ENCODE measurements at regions not wholly inside any gene's neighbourhood (a gene's known extent, or its start where the extent isn't known, plus 50 kb on each side); places are given as distances from the start of the nearest gene placed in this dataset.

DNA sequence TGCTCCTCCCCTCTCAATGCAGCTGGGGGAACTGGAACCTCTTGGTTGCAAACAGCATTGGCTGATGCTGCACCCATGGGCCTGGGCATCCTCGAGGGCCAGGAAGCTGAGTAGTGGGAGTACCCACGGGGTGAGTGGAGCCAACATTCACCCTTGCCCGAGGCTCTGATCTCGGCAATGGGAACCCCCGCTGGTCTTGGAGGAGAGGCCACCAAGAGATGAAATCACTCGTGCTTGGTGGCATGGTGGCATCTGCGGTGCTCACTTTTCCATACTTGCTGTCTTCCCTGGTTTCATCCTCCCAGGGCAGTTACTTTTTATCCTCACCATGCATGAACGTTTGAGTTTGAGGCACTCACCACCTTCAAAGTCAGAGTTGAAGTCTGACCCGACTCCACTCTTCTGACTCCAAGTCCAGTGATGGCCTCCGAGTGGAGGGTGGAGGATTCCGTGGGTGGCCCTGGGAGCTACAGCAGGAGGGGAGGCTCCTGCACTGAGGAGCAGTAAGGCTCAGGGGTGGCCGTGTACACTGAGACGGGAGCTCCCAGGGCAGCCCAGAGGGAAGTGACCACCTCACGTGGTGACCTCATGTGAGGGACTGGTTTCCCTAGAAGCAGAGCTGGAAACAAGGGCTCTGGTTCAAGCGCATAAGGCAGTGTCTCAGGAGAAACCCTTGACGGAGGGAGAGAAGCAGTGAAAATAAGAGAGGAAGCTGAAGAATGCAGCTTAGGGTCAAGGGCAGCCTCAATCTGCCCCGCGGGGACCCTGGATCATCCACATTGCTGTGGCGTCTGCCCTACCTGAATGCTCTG is 349.1 kb downstream of the TCERG1L start:
- Histone ChIP-seq H3K9me3 (no peaks in the 10 kb centered on the region), H3K4me3 (ENCODE audit: control insufficient read depth in 1 of 2, extremely low read depth in 1 of 2, low read length in 1 of 2) (no peak overlapping the region), H3K27ac (ENCODE audit: low read length) (no peak overlapping the region), H3K4me1 (ENCODE audit: control insufficient read depth in 1 of 2, extremely low read depth in 1 of 2, insufficient read depth in 2 of 2, low read length in 2 of 2) (no peaks in the 10 kb centered on the region), H3K27me3 (replicated peaks in 1 of 2; ENCODE audit: control insufficient read depth in 2 of 2, extremely low read depth in 1 of 2, insufficient read depth in 2 of 2, low read length in 1 of 2) (peaks cover 0 to 4% of the 10 kb centered on the region in 2 experiments), H3K36me3 (ENCODE audit: control insufficient read depth in 2 of 2, extremely low read depth in 1 of 2, insufficient read depth in 1 of 2, low read length in 1 of 2) (no peaks in the 10 kb centered on the region)
- no peak overlapping the region for H3K4me3 Mint-ChIP-seq
- 78% methylated on average over 15 of the region's 19 CpGs for WGBS (ENCODE audit: insufficient coverage)
- H3K9me3 Mint-ChIP-seq, result no peaks in the 10 kb centered on the region
- H3K36me3 Mint-ChIP-seq, result no peaks in the 10 kb centered on the region
- ATAC-seq (replicated peaks in 1 of 4) (no peak), DNase-seq (no peak)
- no peak overlapping the region for H3K27ac Mint-ChIP-seq
- ChIA-PET CTCF (no interaction called here), POLR2A (no interaction called here)
- no peaks in the 10 kb centered on the region for H3K4me1 Mint-ChIP-seq
- H3K27me3 Mint-ChIP-seq, result no peaks in the 10 kb centered on the region

DNA sequence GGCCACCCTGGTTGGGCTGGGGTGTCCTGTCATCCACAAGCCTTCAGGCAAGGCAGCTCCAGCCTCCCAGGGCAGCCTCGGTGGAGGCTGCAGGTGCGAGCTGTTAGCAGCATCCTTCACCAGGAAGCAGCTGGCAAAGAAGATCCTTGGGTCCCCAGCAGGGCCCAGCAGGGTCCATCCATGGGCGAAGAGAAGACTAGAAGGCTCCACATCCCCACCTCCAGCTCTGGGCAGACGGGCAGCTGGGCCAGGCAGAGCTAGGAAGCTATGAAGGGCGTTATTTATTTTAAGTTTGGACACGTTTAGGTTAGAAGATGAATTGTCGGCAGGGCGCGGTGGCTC is 348.5 kb downstream of the TCERG1L start:
- no peaks in the 10 kb centered on the region for H3K36me3 ChIP-seq (ENCODE audit: control insufficient read depth in 2 of 2, extremely low read depth in 1 of 2, insufficient read depth in 1 of 2, low read length in 1 of 2)
- no peaks in the 10 kb centered on the region for H3K9me3 ChIP-seq
- H3K4me3 Mint-ChIP-seq, result no peak overlapping the region
- H3K4me1 ChIP-seq (ENCODE audit: control insufficient read depth in 1 of 2, extremely low read depth in 1 of 2, insufficient read depth in 2 of 2, low read length in 2 of 2), result no peaks in the 10 kb centered on the region
- ATAC-seq (replicated peaks in 1 of 4) (no peak), DNase-seq (no peak)
- H3K27ac Mint-ChIP-seq, result no peak overlapping the region
- no peaks in the 10 kb centered on the region for H3K36me3 Mint-ChIP-seq
- POLR2A ChIA-PET, result no interaction called here
- CTCF ChIA-PET, result no interaction called here
- H3K27me3 Mint-ChIP-seq, result no peaks in the 10 kb centered on the region
- WGBS (ENCODE audit: insufficient coverage), result 81% methylated on average over 7 of the region's 9 CpGs
- H3K9me3 Mint-ChIP-seq, result no peaks in the 10 kb centered on the region
- H3K27me3 ChIP-seq (replicated peaks in 1 of 2; ENCODE audit: control insufficient read depth in 2 of 2, extremely low read depth in 1 of 2, insufficient read depth in 2 of 2, low read length in 1 of 2), result peaks cover 0 to 4% of the 10 kb centered on the region in 2 experiments
- no peak overlapping the region for H3K27ac ChIP-seq (ENCODE audit: low read length)
- no peak overlapping the region for H3K4me3 ChIP-seq (ENCODE audit: control insufficient read depth in 1 of 2, extremely low read depth in 1 of 2, low read length in 1 of 2)
- no peaks in the 10 kb centered on the region for H3K4me1 Mint-ChIP-seq

DNA sequence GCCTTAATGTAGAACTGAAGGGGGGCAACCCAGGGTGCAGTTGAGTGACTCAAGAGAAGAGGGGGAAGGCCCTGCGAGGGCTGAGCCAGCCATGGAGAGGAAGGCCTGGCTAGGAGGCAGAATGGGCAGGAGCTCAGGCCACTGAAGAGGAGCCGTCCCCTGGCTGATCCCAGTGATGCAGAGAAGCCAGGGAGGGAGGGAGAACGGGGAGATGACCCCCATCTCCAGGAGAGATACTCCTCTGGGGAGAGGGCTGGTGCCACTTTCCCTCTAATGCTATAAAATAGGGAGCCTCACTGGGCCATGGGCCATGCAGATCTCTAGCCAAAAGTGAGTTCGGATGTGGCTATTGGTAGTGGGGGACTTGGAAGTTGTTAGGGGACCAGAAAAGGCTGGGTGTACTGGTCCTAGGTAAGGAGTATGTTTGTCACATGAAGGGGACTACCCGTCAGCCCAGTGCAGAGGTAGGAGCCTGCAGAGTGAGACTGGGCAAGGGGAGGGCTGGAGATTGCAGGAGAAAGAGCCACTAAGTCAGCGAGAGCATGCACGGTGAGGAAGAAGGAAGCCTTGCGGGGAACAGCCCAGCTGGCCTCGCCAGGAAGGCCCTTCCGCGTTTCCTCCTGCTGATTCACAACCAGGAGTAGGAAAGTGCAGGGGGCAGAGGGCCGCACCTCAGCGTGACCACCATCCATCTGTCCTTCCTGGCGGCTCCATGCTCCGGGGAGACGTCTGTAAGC is 347.6 kb downstream of the TCERG1L start:
- WGBS (ENCODE audit: insufficient coverage), result 79% methylated on average over 9 of the region's 16 CpGs
- Histone ChIP-seq H3K27ac (ENCODE audit: low read length) (no peak overlapping the region), H3K4me3 (ENCODE audit: control insufficient read depth in 1 of 2, extremely low read depth in 1 of 2, low read length in 1 of 2) (no peak overlapping the region), H3K4me1 (ENCODE audit: control insufficient read depth in 1 of 2, extremely low read depth in 1 of 2, insufficient read depth in 2 of 2, low read length in 2 of 2) (no peaks in the 10 kb centered on the region), H3K36me3 (ENCODE audit: control insufficient read depth in 2 of 2, extremely low read depth in 1 of 2, insufficient read depth in 1 of 2, low read length in 1 of 2) (no peaks in the 10 kb centered on the region), H3K27me3 (replicated peaks in 1 of 2; ENCODE audit: control insufficient read depth in 2 of 2, extremely low read depth in 1 of 2, insufficient read depth in 2 of 2, low read length in 1 of 2) (peaks cover 0 to 4% of the 10 kb centered on the region in 2 experiments), H3K9me3 (no peaks in the 10 kb centered on the region)
- no peak overlapping the region for H3K4me3 Mint-ChIP-seq
- ATAC-seq (replicated peaks in 1 of 4) (no peak), DNase-seq (no peak)
- CTCF ChIA-PET, result no interaction called here
- H3K4me1 Mint-ChIP-seq, result no peaks in the 10 kb centered on the region
- no peaks in the 10 kb centered on the region for H3K9me3 Mint-ChIP-seq
- H3K36me3 Mint-ChIP-seq, result no peaks in the 10 kb centered on the region
- POLR2A ChIA-PET, result interaction anchor here in 1 of 2 donors (0.6 kb wide), 1 partner anchor 1263 kb away, joined by 3 read pairs; no protein-coding TSS in a partner anchor
- H3K27ac Mint-ChIP-seq, result no peak overlapping the region
- H3K27me3 Mint-ChIP-seq, result no peaks in the 10 kb centered on the region

DNA sequence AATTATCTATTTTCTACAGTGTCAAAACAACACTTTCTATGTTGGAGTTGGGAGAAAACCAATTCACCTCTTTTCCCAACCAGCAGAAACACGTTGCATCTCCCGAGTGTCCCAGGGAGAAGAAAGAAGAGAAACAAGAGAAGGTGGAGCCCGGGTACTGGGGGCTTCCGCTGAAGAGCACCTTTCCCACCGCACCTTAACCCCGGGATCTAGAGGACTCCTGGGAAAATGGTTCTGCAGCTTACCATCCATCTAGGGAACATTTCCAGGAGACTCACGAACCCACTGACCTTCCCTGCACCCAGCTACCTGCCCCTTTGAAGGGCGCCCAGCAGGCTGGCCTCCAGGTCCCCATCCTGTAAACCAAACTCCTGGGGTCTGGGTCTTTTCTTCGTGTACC is 346.8 kb downstream of the TCERG1L start:
- no peak for DNase-seq
- Mint-ChIP-seq H3K36me3 (no peaks in the 10 kb centered on the region), H3K4me1 (no peaks in the 10 kb centered on the region), H3K4me3 (no peak overlapping the region), H3K27me3 (no peaks in the 10 kb centered on the region), H3K27ac (no peak overlapping the region), H3K9me3 (no peaks in the 10 kb centered on the region)
- Histone ChIP-seq H3K4me1 (ENCODE audit: control insufficient read depth in 1 of 2, extremely low read depth in 1 of 2, insufficient read depth in 2 of 2, low read length in 2 of 2) (no peaks in the 10 kb centered on the region), H3K27me3 (replicated peaks in 1 of 2; ENCODE audit: control insufficient read depth in 2 of 2, extremely low read depth in 1 of 2, insufficient read depth in 2 of 2, low read length in 1 of 2) (peaks cover 0 to 4% of the 10 kb centered on the region in 2 experiments), H3K27ac (ENCODE audit: low read length) (no peak overlapping the region), H3K4me3 (ENCODE audit: control insufficient read depth in 1 of 2, extremely low read depth in 1 of 2, low read length in 1 of 2) (no peak overlapping the region), H3K36me3 (ENCODE audit: control insufficient read depth in 2 of 2, extremely low read depth in 1 of 2, insufficient read depth in 1 of 2, low read length in 1 of 2) (no peaks in the 10 kb centered on the region), H3K9me3 (no peaks in the 10 kb centered on the region)
- WGBS (ENCODE audit: insufficient coverage), result 77% methylated on average over 5 of the region's 9 CpGs
- ChIA-PET POLR2A (no interaction called here), CTCF (no interaction called here)
- ATAC-seq (replicated peaks in 1 of 4), result no peak

DNA sequence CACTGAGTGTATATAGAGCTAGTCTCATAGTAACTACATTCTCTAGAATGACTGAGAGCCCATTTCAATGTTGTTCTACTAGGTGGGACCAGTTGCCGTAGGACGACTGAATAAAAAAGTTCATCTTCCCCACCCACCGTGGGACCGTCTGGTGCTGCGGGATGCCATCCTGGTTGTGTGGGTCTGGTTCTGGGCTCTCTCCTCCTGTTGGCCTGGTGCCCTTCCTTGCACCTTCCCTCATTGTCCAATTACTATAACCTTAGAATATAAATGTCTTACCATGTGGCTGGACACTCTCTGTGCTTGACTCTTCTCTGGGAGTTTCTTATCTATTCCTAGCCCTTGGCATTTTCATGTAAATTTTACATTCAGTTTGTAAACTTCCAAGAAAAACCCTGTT is 344.4 kb downstream of the TCERG1L start:
- ChIA-PET CTCF (no interaction called here), POLR2A (no interaction called here)
- no peaks in the 10 kb centered on the region for H3K9me3 Mint-ChIP-seq
- H3K4me1 Mint-ChIP-seq, result no peaks in the 10 kb centered on the region
- Histone ChIP-seq H3K4me3 (ENCODE audit: control insufficient read depth in 1 of 2, extremely low read depth in 1 of 2, low read length in 1 of 2) (no peak overlapping the region), H3K4me1 (ENCODE audit: control insufficient read depth in 1 of 2, extremely low read depth in 1 of 2, insufficient read depth in 2 of 2, low read length in 2 of 2) (no peaks in the 10 kb centered on the region), H3K27me3 (replicated peaks in 1 of 2; ENCODE audit: control insufficient read depth in 2 of 2, extremely low read depth in 1 of 2, insufficient read depth in 2 of 2, low read length in 1 of 2) (peaks cover 0 to 8% of the 10 kb centered on the region in 2 experiments), H3K36me3 (ENCODE audit: control insufficient read depth in 2 of 2, extremely low read depth in 1 of 2, insufficient read depth in 1 of 2, low read length in 1 of 2) (no peaks in the 10 kb centered on the region), H3K9me3 (no peaks in the 10 kb centered on the region), H3K27ac (ENCODE audit: low read length) (no peak overlapping the region)
- WGBS (ENCODE audit: insufficient coverage), result no CpG with 5 or more reads among the region's 5 CpGs
- H3K27ac Mint-ChIP-seq, result no peak overlapping the region
- no peak for ATAC-seq (replicated peaks in 1 of 4)
- no peaks in the 10 kb centered on the region for H3K27me3 Mint-ChIP-seq
- H3K4me3 Mint-ChIP-seq, result no peak overlapping the region
- no peaks in the 10 kb centered on the region for H3K36me3 Mint-ChIP-seq
- DNase-seq, result no peak

DNA sequence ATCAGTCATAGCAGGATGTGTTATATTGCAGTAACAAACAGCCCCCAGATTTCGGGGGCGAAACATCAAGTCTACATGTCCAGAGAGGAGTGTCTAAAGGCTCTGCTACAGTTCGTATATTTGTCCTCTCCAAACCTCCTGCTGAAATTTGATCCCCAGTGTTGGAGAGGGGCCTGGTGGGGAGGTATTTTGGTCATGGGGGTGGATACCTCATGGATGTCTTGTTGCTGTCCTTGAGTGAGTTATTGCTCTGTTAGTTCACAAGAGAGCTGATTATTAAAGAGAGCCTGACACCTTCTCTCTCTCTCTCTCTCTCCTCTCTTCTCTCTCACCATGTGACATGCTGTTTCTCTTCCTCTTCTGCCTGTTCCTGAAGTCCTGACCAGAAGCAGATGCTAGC is 343.7 kb downstream of the TCERG1L start:
- no peaks in the 10 kb centered on the region for H3K27me3 Mint-ChIP-seq
- no peak for ATAC-seq (replicated peaks in 1 of 4)
- Histone ChIP-seq H3K4me3 (ENCODE audit: control insufficient read depth in 1 of 2, extremely low read depth in 1 of 2, low read length in 1 of 2) (no peak overlapping the region), H3K27me3 (replicated peaks in 1 of 2; ENCODE audit: control insufficient read depth in 2 of 2, extremely low read depth in 1 of 2, insufficient read depth in 2 of 2, low read length in 1 of 2) (peaks cover 0 to 8% of the 10 kb centered on the region in 2 experiments), H3K4me1 (ENCODE audit: control insufficient read depth in 1 of 2, extremely low read depth in 1 of 2, insufficient read depth in 2 of 2, low read length in 2 of 2) (no peaks in the 10 kb centered on the region), H3K36me3 (ENCODE audit: control insufficient read depth in 2 of 2, extremely low read depth in 1 of 2, insufficient read depth in 1 of 2, low read length in 1 of 2) (no peaks in the 10 kb centered on the region), H3K9me3 (no peaks in the 10 kb centered on the region), H3K27ac (ENCODE audit: low read length) (no peak overlapping the region)
- no peak overlapping the region for H3K4me3 Mint-ChIP-seq
- DNase-seq, result no peak
- H3K36me3 Mint-ChIP-seq, result no peaks in the 10 kb centered on the region
- H3K27ac Mint-ChIP-seq, result no peak overlapping the region
- CTCF ChIA-PET, result no interaction called here
- no peaks in the 10 kb centered on the region for H3K9me3 Mint-ChIP-seq
- POLR2A ChIA-PET, result no interaction called here
- WGBS (ENCODE audit: insufficient coverage), result no CpG with 5 or more reads among the region's 3 CpGs
- H3K4me1 Mint-ChIP-seq, result no peaks in the 10 kb centered on the region

Data from T-cell (primary cell).